ENCODE measurements at regions not wholly inside any gene's neighbourhood (a gene's known extent, or its start where the extent isn't known, plus 50 kb on each side); places are given as distances from the start of the nearest gene placed in this dataset.

GRCh38 chr2:59660262-59660661 is 893.2 kb downstream of the BCL11A start:
- no TSS peak for BruUV-seq (replicated peaks)
- H3K27ac ChIP-seq (ENCODE audit: low read length): no peak overlapping the region
- POLR2A ChIA-PET: no interaction called here
- intact Hi-C loops (cut with micrococcal nuclease; ENCODE audit: unreplicated experiment): no loop called here
- ATAC-seq: no peak
- no peaks in the 10 kb centered on the region for H3K9me3 ChIP-seq (ENCODE audit: control insufficient read depth, insufficient read depth, low read depth, low read length)
- TF ChIP-seq SIN3A (IDR thresholded peaks at IDR 0.05; ENCODE audit: borderline replicate concordance, insufficient read depth, low read depth, low read length) (no peak), CTCF (IDR thresholded peaks at IDR 0.05) (no peak), TCF7L2 (IDR thresholded peaks at IDR 0.05; ENCODE audit: low read depth, low read length) (no peak), POLR2AphosphoS5 (IDR thresholded peaks at IDR 0.05; ENCODE audit: low read depth, low read length) (no peak)
- TF ChIP-seq, protein P1, sequence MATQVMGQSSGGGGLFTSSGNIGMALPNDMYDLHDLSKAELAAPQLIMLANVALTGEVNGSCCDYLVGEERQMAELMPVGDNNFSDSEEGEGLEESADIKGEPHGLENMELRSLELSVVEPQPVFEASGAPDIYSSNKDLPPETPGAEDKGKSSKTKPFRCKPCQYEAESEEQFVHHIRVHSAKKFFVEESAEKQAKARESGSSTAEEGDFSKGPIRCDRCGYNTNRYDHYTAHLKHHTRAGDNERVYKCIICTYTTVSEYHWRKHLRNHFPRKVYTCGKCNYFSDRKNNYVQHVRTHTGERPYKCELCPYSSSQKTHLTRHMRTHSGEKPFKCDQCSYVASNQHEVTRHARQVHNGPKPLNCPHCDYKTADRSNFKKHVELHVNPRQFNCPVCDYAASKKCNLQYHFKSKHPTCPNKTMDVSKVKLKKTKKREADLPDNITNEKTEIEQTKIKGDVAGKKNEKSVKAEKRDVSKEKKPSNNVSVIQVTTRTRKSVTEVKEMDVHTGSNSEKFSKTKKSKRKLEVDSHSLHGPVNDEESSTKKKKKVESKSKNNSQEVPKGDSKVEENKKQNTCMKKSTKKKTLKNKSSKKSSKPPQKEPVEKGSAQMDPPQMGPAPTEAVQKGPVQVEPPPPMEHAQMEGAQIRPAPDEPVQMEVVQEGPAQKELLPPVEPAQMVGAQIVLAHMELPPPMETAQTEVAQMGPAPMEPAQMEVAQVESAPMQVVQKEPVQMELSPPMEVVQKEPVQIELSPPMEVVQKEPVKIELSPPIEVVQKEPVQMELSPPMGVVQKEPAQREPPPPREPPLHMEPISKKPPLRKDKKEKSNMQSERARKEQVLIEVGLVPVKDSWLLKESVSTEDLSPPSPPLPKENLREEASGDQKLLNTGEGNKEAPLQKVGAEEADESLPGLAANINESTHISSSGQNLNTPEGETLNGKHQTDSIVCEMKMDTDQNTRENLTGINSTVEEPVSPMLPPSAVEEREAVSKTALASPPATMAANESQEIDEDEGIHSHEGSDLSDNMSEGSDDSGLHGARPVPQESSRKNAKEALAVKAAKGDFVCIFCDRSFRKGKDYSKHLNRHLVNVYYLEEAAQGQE (IDR thresholded peaks at IDR 0.05; ENCODE audit: insufficient read depth in 1 of 2, low read depth in 2 of 2, low read length in 1 of 2): no peak
- no peaks in the 10 kb centered on the region for H3K27me3 ChIP-seq (ENCODE audit: control insufficient read depth, insufficient read depth, low read length)
- in situ Hi-C loops (cut with HindIII; ENCODE audit: low pct_unique_long_range_greater_than_20kb, low sequenced_read_pairs): no loop called here
- CTCF ChIA-PET: no interaction called here
- no peaks in the 10 kb centered on the region for H3K36me3 ChIP-seq (ENCODE audit: control insufficient read depth, insufficient read depth, low read length)
- H3K4me1 ChIP-seq (ENCODE audit: control insufficient read depth, insufficient read depth, low read length): no peaks in the 10 kb centered on the region
- H3K4me3 ChIP-seq (ENCODE audit: low read depth in 2 of 2, low read length in 2 of 2): no peak overlapping the region
- no peak for DNase-seq (ENCODE audit: low read depth, low spot score)

DNA sequence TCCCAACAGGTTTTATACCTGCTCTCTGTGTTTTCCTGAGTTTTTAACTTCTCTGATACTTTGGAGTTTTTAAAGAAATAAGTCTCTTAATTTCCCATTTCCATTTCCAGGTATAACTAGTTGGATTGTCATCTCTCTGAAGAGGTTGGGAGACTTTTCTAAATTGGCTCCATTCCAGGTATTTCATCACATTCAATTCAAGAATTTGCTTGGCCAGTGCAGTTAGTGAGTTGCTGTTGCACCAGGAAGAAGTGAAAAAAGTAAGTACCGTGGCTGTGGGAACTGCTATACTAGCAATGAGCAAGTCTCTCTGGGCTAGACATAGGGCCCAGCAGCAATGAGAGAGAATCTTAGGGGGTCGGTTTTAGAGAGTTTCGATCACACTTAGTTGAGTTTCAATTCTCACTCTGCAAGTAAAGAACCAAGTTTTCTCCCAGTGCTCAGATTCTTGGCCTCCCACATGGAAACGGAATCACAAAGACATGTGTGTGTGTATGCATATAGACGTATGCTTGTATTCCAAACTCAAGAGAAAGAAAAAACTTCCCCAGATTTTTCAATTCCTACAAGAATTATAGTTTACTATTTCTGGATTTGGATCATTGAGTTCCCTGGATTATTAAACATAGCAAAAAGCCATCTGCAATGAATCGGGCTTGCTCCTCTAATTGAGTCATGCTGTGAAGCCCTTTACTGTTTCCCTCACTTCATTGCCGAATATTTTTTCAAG is 894.4 kb downstream of the BCL11A start:
- H3K27ac ChIP-seq (ENCODE audit: low read length): no peak overlapping the region
- no peak overlapping the region for H3K4me3 ChIP-seq (ENCODE audit: low read depth in 2 of 2, low read length in 2 of 2)
- no peaks in the 10 kb centered on the region for H3K4me1 ChIP-seq (ENCODE audit: control insufficient read depth, insufficient read depth, low read length)
- no peaks in the 10 kb centered on the region for H3K9me3 ChIP-seq (ENCODE audit: control insufficient read depth, insufficient read depth, low read depth, low read length)
- TF ChIP-seq, protein P1 (IDR thresholded peaks at IDR 0.05; ENCODE audit: insufficient read depth in 1 of 2, low read depth in 2 of 2, low read length in 1 of 2): no peak
- TF ChIP-seq CTCF (IDR thresholded peaks at IDR 0.05) (no peak), SIN3A (IDR thresholded peaks at IDR 0.05; ENCODE audit: borderline replicate concordance, insufficient read depth, low read depth, low read length) (no peak), TCF7L2 (IDR thresholded peaks at IDR 0.05; ENCODE audit: low read depth, low read length) (no peak), POLR2AphosphoS5 (IDR thresholded peaks at IDR 0.05; ENCODE audit: low read depth, low read length) (no peak)
- ChIA-PET POLR2A (no interaction called here), CTCF (no interaction called here)
- in situ Hi-C loops (cut with HindIII; ENCODE audit: low pct_unique_long_range_greater_than_20kb, low sequenced_read_pairs): no loop called here
- no TSS peak for BruUV-seq (replicated peaks)
- DNase-seq (ENCODE audit: low read depth, low spot score) (no peak), ATAC-seq (no peak)
- H3K36me3 ChIP-seq (ENCODE audit: control insufficient read depth, insufficient read depth, low read length): no peaks in the 10 kb centered on the region
- no peaks in the 10 kb centered on the region for H3K27me3 ChIP-seq (ENCODE audit: control insufficient read depth, insufficient read depth, low read length)
- intact Hi-C loops (cut with micrococcal nuclease; ENCODE audit: unreplicated experiment): no loop called here
